GM23338 (cell line): ENCODE measurements at regions not wholly inside any gene's neighbourhood (a gene's known extent, or its start where the extent isn't known, plus 50 kb on each side); places are given as distances from the start of the nearest gene placed in this dataset.

Source experiments
- CREB1 ChIP-seq: fragments of 250-450 bp; sonication (Bioruptor Pico); IDR thresholded peaks from 2 replicates; pipeline ENCODE4 v1.5.0; 2020; ENCODE audit warnings: low read depth, mild to moderate bottlenecking, moderate library complexity
- CTCF ChIP-seq, 2 experiments: fragments of 200-600 bp in 1 of 2; sonication (generic) in 1 of 2; conservative IDR thresholded peaks; 2 replicates each; pipeline versions ENCODE4 v1.5.1 to v1.6.1; 2016 to 2017; ENCODE audit warnings: antibody characterized with exemption in 2 of 2, low read depth in 2 of 2, mild to moderate bottlenecking in 2 of 2, moderate library complexity in 1 of 2
- ETS1 ChIP-seq: IDR thresholded peaks from 2 replicates; pipeline ENCODE4 v1.6.1; 2016; ENCODE audit warnings: antibody characterized with exemption
- EZH2 ChIP-seq: fragments of 200-600 bp; sonication (generic); IDR thresholded peaks from one replicate; pipeline ENCODE4 v1.8.0; 2017; ENCODE audit warnings: antibody characterized with exemption, mild to moderate bottlenecking, low read depth; ENCODE audit not compliant: unreplicated experiment
- EZH2phosphoT487 ChIP-seq: fragments of 200-600 bp; sonication (generic); IDR thresholded peaks from one replicate; pipeline ENCODE4 v1.8.1; 2018; ENCODE audit warnings: antibody characterized with exemption; ENCODE audit not compliant: unreplicated experiment
- JUNB ChIP-seq: IDR thresholded peaks from one replicate; pipeline ENCODE4 v1.6.1; 2016; ENCODE audit warnings: antibody characterized with exemption; ENCODE audit not compliant: unreplicated experiment
- POLR2AphosphoS5 ChIP-seq: IDR thresholded peaks from 2 replicates; pipeline ENCODE4 v1.6.1; 2016; ENCODE audit warnings: antibody characterized with exemption, low read depth
- REST ChIP-seq: IDR thresholded peaks from one replicate; pipeline ENCODE4 v1.6.1; 2018; ENCODE audit warnings: antibody characterized with exemption; ENCODE audit not compliant: unreplicated experiment
- STAT1 ChIP-seq: IDR thresholded peaks from one replicate; pipeline ENCODE4 v1.6.1; 2016; ENCODE audit warnings: antibody characterized with exemption; ENCODE audit not compliant: unreplicated experiment
- ZNF331 ChIP-seq: fragments of 250-450 bp; sonication (Bioruptor Pico); IDR thresholded peaks from 2 replicates; pipeline ENCODE4 v1.5.0; 2020; ENCODE audit warnings: low read depth, mild to moderate bottlenecking, moderate library complexity

GRCh38 chr10:70969188-70969587 is 80.8 kb upstream of the PCBD1 start:
- TF ChIP-seq CTCF (conservative IDR thresholded peaks at IDR 0.05; ENCODE audit: low read depth in 2 of 2) (no peak), EZH2 (no peak), POLR2AphosphoS5 (no peak), REST (no peak), EZH2phosphoT487 (no peak), ZNF331 (CRISPR knock-in tag) (no peak), ETS1 (no peak), JUNB (no peak), CREB1 (CRISPR knock-in tag) (no peak), STAT1 (no peak)
